NCI-H1436 (cell line): ENCODE measurements at regions not wholly inside any gene's neighbourhood (a gene's known extent, or its start where the extent isn't known, plus 50 kb on each side); places are given as distances from the start of the nearest gene placed in this dataset.
A peak's percentile ranks its signal among the peaks of the same experiment; 100 is the strongest.

Experiments
- DNase-seq: peaks from one replicate; lab custom pipeline; 2025; lab: John Stamatoyannopoulos, UW

- DNase-seq, result no peak
These were observed 181.9 kb downstream of the NUAK1 start for GRCh38 chr12:105956662-105957457.

- DNase-seq, result no peak
These were observed 178.3 kb downstream of the NUAK1 start for GRCh38 chr12:105960319-105961083.

GRCh38 chr12:105961821-105962671 is 176.7 kb downstream of the NUAK1 start:
- no peak for DNase-seq

GRCh38 chr12:105967038-105967776 is 171.5 kb downstream of the NUAK1 start:
- DNase-seq, result no peak

GRCh38 chr12:105968025-105968424 is 170.7 kb downstream of the NUAK1 start:
- DNase-seq, result no peak

GRCh38 chr12:105970885-105971284 is 167.9 kb downstream of the NUAK1 start:
- DNase-seq, result no peak

GRCh38 chr12:105974738-105975137 is 164.0 kb downstream of the NUAK1 start:
- DNase-seq, result no peak

- no peak for DNase-seq
These were observed 163.4 kb downstream of the NUAK1 start for GRCh38 chr12:105975351-105975750.

- DNase-seq, result no peak
These were observed 161.5 kb downstream of the NUAK1 start for GRCh38 chr12:105977236-105977635.

GRCh38 chr12:105977652-105978051 is 161.1 kb downstream of the NUAK1 start:
- no peak for DNase-seq

GRCh38 chr12:105978276-105978675 is 160.5 kb downstream of the NUAK1 start:
- no peak for DNase-seq

GRCh38 chr12:105978686-105979085 is 160.1 kb downstream of the NUAK1 start:
- DNase-seq, result no peak

GRCh38 chr12:105980085-105980484 is 158.7 kb downstream of the NUAK1 start:
- DNase-seq, result peak; percentile 64

GRCh38 chr12:105980533-105980932 is 158.2 kb downstream of the NUAK1 start:
- DNase-seq, result no peak

GRCh38 chr12:105982022-105982421 is 156.7 kb downstream of the NUAK1 start:
- no peak for DNase-seq

- no peak for DNase-seq
These were observed 155.0 kb downstream of the NUAK1 start for GRCh38 chr12:105983622-105984320.

- DNase-seq, result no peak
These were observed 153.4 kb downstream of the NUAK1 start for GRCh38 chr12:105985383-105985782.

GRCh38 chr12:105986779-105987684 is 151.7 kb downstream of the NUAK1 start:
- no peak for DNase-seq

GRCh38 chr12:105987685-105988035 is 151.1 kb downstream of the NUAK1 start:
- no peak for DNase-seq
